ENCODE measurements at regions not wholly inside any gene's neighbourhood (a gene's known extent, or its start where the extent isn't known, plus 50 kb on each side); places are given as distances from the start of the nearest gene placed in this dataset.

- Histone ChIP-seq H4K5ac (ENCODE audit: insufficient read length, low read depth, low read length) (no peak overlapping the region), H2BK20ac (ENCODE audit: low read length) (no peak overlapping the region), H3K27ac (ENCODE audit: low read depth, low read length) (no peak overlapping the region), H2BK120ac (replicated peaks; ENCODE audit: low read depth, low read length) (no peak overlapping the region), H4K91ac (replicated peaks; ENCODE audit: insufficient read length, low read length) (no peak overlapping the region), H3K36me3 (ENCODE audit: control insufficient read depth in 2 of 4, insufficient read depth in 4 of 4, low read length in 3 of 4) (no peaks in the 10 kb centered on the region), H3K56ac (replicated peaks; ENCODE audit: insufficient read length, low read depth, low read length) (no peak overlapping the region), H4K8ac (ENCODE audit: extremely low read depth, insufficient read depth, low read length) (no peak overlapping the region), H3K4me3 (ENCODE audit: extremely low read depth in 1 of 4, insufficient read depth in 2 of 4, low read depth in 3 of 4, low read length in 4 of 4) (no peak overlapping the region), H4K20me1 (replicated peaks in 1 of 2; ENCODE audit: control insufficient read depth in 1 of 2, insufficient read depth in 2 of 2, low read length in 2 of 2) (no peaks in the 10 kb centered on the region), H3K4me2 (ENCODE audit: insufficient read depth in 1 of 2, low read depth in 2 of 2, low read length in 2 of 2) (no peak overlapping the region), H3K23me2 (ENCODE audit: low read depth, low read length) (no peaks in the 10 kb centered on the region), H2BK12ac (ENCODE audit: low read depth, low read length) (no peak overlapping the region), H2BK5ac (ENCODE audit: low read depth, low read length) (no peak overlapping the region), H3K23ac (ENCODE audit: insufficient read length) (no peak overlapping the region), H2AK5ac (ENCODE audit: low read depth, low read length) (no peak overlapping the region), H3K27me3 (replicated peaks in 1 of 4; ENCODE audit: control insufficient read depth in 3 of 4, extremely low read depth in 1 of 4, insufficient read depth in 3 of 4, low read length in 3 of 4) (no peaks in the 10 kb centered on the region), H3K79me1 (ENCODE audit: low read depth, low read length) (no peaks in the 10 kb centered on the region), H2AFZ (ENCODE audit: low read length) (no peak overlapping the region), H3K18ac (ENCODE audit: extremely low read depth, low read length) (no peak overlapping the region), H3K79me2 (ENCODE audit: control insufficient read depth in 1 of 2, insufficient read depth in 2 of 2, low read length in 2 of 2) (no peaks in the 10 kb centered on the region), H3K9ac (replicated peaks in 1 of 4; ENCODE audit: extremely low read depth in 1 of 4, low read depth in 3 of 4, low read length in 3 of 4) (no peak overlapping the region), H3K9me3 (ENCODE audit: insufficient read depth in 2 of 2, low read depth in 1 of 2, low read length in 1 of 2) (no peaks in the 10 kb centered on the region), H3K14ac (ENCODE audit: insufficient read length) (no peak overlapping the region), H3K4ac (replicated peaks; ENCODE audit: insufficient read length, low read depth, low read length) (no peak overlapping the region), H3K4me1 (replicated peaks in 1 of 4; ENCODE audit: control insufficient read depth in 3 of 4, insufficient read depth in 4 of 4, low read length in 3 of 4) (no peaks in the 10 kb centered on the region), H2BK15ac (ENCODE audit: low read length) (no peak overlapping the region)
- POLR2A ChIA-PET (ENCODE audit: partially characterized antibody) = no interaction called here
- FAIRE-seq (no peak), DNase-seq (ENCODE audit: low read depth in 1 of 2, low spot score in 2 of 2) (no peak)
- 88% methylated on average over 2 of the region's 2 CpGs; no CpG with 5 or more reads in 1 of the 2 experiments for WGBS, 2 experiments (ENCODE audit: extremely low coverage in 1 of 2, insufficient coverage in 1 of 2, insufficient read length in 1 of 2, insufficient replicate concordance in 2 of 2, low coverage in 1 of 2, low lambda C conversion rate in 2 of 2, missing lambda C conversion rate in 1 of 2)
- CTCF ChIA-PET (ENCODE audit: partially characterized antibody) = interaction anchor here (0.6 to 1.4 kb wide), 2 partner anchors 15 to 333 kb away, joined by 3 read pairs; no protein-coding TSS in a partner anchor
- TF ChIP-seq CTBP2 (IDR thresholded peaks at IDR 0.05; ENCODE audit: borderline replicate concordance, insufficient read depth, insufficient read length, low read length) = no peak
- no peak for TF ChIP-seq CEBPB (IDR thresholded peaks at IDR 0.05; ENCODE audit: low read depth, low read length)
- no peak for TF ChIP-seq SIN3A (conservative IDR thresholded peaks at IDR 0.05 in 1 of 2, IDR thresholded peaks at IDR 0.05 in 1 of 2; ENCODE audit: low read depth in 1 of 2, low read length in 2 of 2)
- TF ChIP-seq JUND (IDR thresholded peaks at IDR 0.05; ENCODE audit: low read length) = no peak
- no peak for TF ChIP-seq KDM5A (IDR thresholded peaks at IDR 0.05; ENCODE audit: low read length)
- TF ChIP-seq, protein P1, sequence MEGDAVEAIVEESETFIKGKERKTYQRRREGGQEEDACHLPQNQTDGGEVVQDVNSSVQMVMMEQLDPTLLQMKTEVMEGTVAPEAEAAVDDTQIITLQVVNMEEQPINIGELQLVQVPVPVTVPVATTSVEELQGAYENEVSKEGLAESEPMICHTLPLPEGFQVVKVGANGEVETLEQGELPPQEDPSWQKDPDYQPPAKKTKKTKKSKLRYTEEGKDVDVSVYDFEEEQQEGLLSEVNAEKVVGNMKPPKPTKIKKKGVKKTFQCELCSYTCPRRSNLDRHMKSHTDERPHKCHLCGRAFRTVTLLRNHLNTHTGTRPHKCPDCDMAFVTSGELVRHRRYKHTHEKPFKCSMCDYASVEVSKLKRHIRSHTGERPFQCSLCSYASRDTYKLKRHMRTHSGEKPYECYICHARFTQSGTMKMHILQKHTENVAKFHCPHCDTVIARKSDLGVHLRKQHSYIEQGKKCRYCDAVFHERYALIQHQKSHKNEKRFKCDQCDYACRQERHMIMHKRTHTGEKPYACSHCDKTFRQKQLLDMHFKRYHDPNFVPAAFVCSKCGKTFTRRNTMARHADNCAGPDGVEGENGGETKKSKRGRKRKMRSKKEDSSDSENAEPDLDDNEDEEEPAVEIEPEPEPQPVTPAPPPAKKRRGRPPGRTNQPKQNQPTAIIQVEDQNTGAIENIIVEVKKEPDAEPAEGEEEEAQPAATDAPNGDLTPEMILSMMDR (IDR thresholded peaks at IDR 0.05; ENCODE audit: control extremely low read depth in 1 of 3, insufficient read depth in 1 of 3, low read depth in 1 of 3, low read length in 3 of 3) = no peak
- TF ChIP-seq SP1 (IDR thresholded peaks at IDR 0.05; ENCODE audit: low read depth, low read length) = no peak
- TF ChIP-seq ZNF274 (IDR thresholded peaks at IDR 0.05; ENCODE audit: borderline replicate concordance, extremely low read depth, low read length) = no peak
- no peak for TF ChIP-seq BRCA1 (IDR thresholded peaks at IDR 0.05; ENCODE audit: low read depth, low read length)
Measured at GRCh38 chr7:42734568-42734967, 177.3 kb downstream of the C7orf25 start.

Measured in H1 (cell line).